BJ (cell line): ENCODE measurements at regions not wholly inside any gene's neighbourhood (a gene's known extent, or its start where the extent isn't known, plus 50 kb on each side); places are given as distances from the start of the nearest gene placed in this dataset.

Experiments
- CTCF ChIA-PET: fragments of 350-600 bp; formaldehyde crosslinking; extraction: SDS; loops from one replicate; lab custom pipeline; 2021; ENCODE audit warnings: antibody characterized with exemption, inconsistent platforms; lab: Yijun Ruan, JAX
- POLR2A ChIA-PET: fragments of 300-600 bp; sonication (Branson Sonifier 250); formaldehyde crosslinking; extraction: SDS; loops from one replicate; lab custom pipeline; 2021; ENCODE audit warnings: antibody characterized with exemption; lab: Charles Lee
- DNase-seq: peaks from one replicate; pipeline ENCODE4 v3.0.0-alpha.2; 2011; ENCODE audit warnings: low read depth
- H3K27me3 ChIP-seq: 2 replicates; pipeline ENCODE4 v1.6.0; 2011; ENCODE audit warnings: low read length; ENCODE audit not compliant: control insufficient read depth, insufficient read depth
- H3K36me3 ChIP-seq: 2 replicates; pipeline ENCODE4 v1.5.1; 2011; ENCODE audit warnings: low read length; ENCODE audit not compliant: control insufficient read depth, insufficient read depth
- H3K4me3 ChIP-seq: 2 replicates; pipeline ENCODE4 v1.5.1; 2011; ENCODE audit warnings: low read depth, mild to moderate bottlenecking, control low read depth, low read length
- CTCF ChIP-seq: IDR thresholded peaks from 2 replicates; pipeline ENCODE4 v1.5.1; 2011; ENCODE audit warnings: low read depth, mild to moderate bottlenecking, control low read depth, inconsistent platforms, low read length, moderate library complexity; ENCODE audit not compliant: insufficient read depth

- ChIA-PET POLR2A (no interaction called here), CTCF (no interaction called here)
- TF ChIP-seq CTCF: no peak
- Histone ChIP-seq H3K4me3 (no peak overlapping the region), H3K27me3 (no peaks in the 10 kb centered on the region), H3K36me3 (no peaks in the 10 kb centered on the region)
- no peak for DNase-seq
Observed at GRCh38 chr5:117779171-117779570, 1204.5 kb upstream of the SEMA6A start.

- DNase-seq: no peak
- no peak for TF ChIP-seq CTCF
- ChIA-PET CTCF (no interaction called here), POLR2A (no interaction called here)
- no peaks in the 10 kb centered on the region for H3K36me3 ChIP-seq
- H3K4me3 ChIP-seq: no peak overlapping the region
- H3K27me3 ChIP-seq: no peaks in the 10 kb centered on the region
Observed at GRCh38 chr5:117776977-117777376, 1202.4 kb upstream of the SEMA6A start.

- ChIA-PET CTCF (no interaction called here), POLR2A (no interaction called here)
- no peak for DNase-seq
- no peak for TF ChIP-seq CTCF
- Histone ChIP-seq H3K36me3 (no peaks in the 10 kb centered on the region), H3K27me3 (no peaks in the 10 kb centered on the region), H3K4me3 (no peak overlapping the region)
Observed at GRCh38 chr5:117769877-117770276, 1195.3 kb upstream of the SEMA6A start.

- ChIA-PET POLR2A (no interaction called here), CTCF (no interaction called here)
- no peak for TF ChIP-seq CTCF
- H3K27me3 ChIP-seq: no peaks in the 10 kb centered on the region
- H3K36me3 ChIP-seq: no peaks in the 10 kb centered on the region
- no peak overlapping the region for H3K4me3 ChIP-seq
- no peak for DNase-seq
Observed at GRCh38 chr5:117763271-117763670, 1188.6 kb upstream of the SEMA6A start.

GRCh38 chr5:117761186-117761585 lies 1186.6 kb upstream of the SEMA6A start:
- ChIA-PET CTCF (interaction anchor here (0.7 to 1.1 kb wide), 2 partner anchors 14 to 860 kb away, joined by 3 to 6 read pairs; no protein-coding TSS in a partner anchor), POLR2A (no interaction called here)
- H3K27me3 ChIP-seq: no peaks in the 10 kb centered on the region
- H3K36me3 ChIP-seq: no peaks in the 10 kb centered on the region
- H3K4me3 ChIP-seq: no peak overlapping the region
- DNase-seq: no peak
- TF ChIP-seq CTCF: no peak
